Keratinocyte (primary cell): ENCODE measurements at regions not wholly inside any gene's neighbourhood (a gene's known extent, or its start where the extent isn't known, plus 50 kb on each side); places are given as distances from the start of the nearest gene placed in this dataset.

ENCODE experiments used
- DNase-seq: peaks from one replicate; pipeline ENCODE4 v3.0.0-alpha.2; 2011; ENCODE audit warnings: low read depth, missing footprints, low spot score
- FAIRE-seq: peaks from 2 replicates; lab custom pipeline; 2011; peaks lifted over from hg19 to GRCh38; lab: Jason Lieb, UNC
- H2AFZ ChIP-seq: 2 replicates; pipeline ENCODE4 v1.6.0; 2012; ENCODE audit warnings: low read length, control low read depth, inconsistent platforms; ENCODE audit not compliant: control insufficient read depth
- H3K27ac ChIP-seq: 2 replicates; pipeline ENCODE4 v1.5.1; 2011; ENCODE audit warnings: low read length; ENCODE audit not compliant: control insufficient read depth, insufficient read depth
- H3K27me3 ChIP-seq: 3 replicates; pipeline ENCODE4 v1.6.0; 2011; ENCODE audit warnings: low read length; ENCODE audit not compliant: control insufficient read depth, insufficient read depth; ENCODE audit errors: extremely low read depth
- H3K36me3 ChIP-seq, 2 experiments: 2 replicates in 1 of 2; 3 replicates in 1 of 2; pipeline ENCODE4 v1.5.1; 2011; ENCODE audit warnings: low read length in 2 of 2, mild to moderate bottlenecking in 1 of 2; ENCODE audit not compliant: control insufficient read depth in 2 of 2, insufficient read depth in 2 of 2; ENCODE audit errors: extremely low read depth in 1 of 2
- H3K4me1 ChIP-seq: 3 replicates; pipeline ENCODE4 v1.5.1; 2011; ENCODE audit warnings: low read length; ENCODE audit not compliant: control insufficient read depth, insufficient read depth; ENCODE audit errors: extremely low read depth
- H3K4me2 ChIP-seq: 3 replicates; pipeline ENCODE4 v1.6.0; 2011; ENCODE audit warnings: low read depth, low read length; ENCODE audit not compliant: control insufficient read depth, insufficient read depth; ENCODE audit errors: extremely low read depth
- H3K4me3 ChIP-seq, 3 experiments: fragments of 200-600 bp in 1 of 3; sonication (generic) in 1 of 3; 2 replicates in 2 of 3; 3 replicates in 1 of 3; pipeline ENCODE4 v1.5.1; 2011 to 2016; ENCODE audit warnings: low read length in 3 of 3, mild to moderate bottlenecking in 3 of 3, control low read depth in 2 of 3, inconsistent platforms in 1 of 3, low read depth in 1 of 3, mixed read lengths in 1 of 3, mixed run types in 1 of 3, moderate library complexity in 1 of 3; ENCODE audit not compliant: control insufficient read depth in 2 of 3, insufficient read depth in 2 of 3; ENCODE audit errors: extremely low read depth in 1 of 3
- H3K79me2 ChIP-seq: 2 replicates; pipeline ENCODE4 v1.6.0; 2012; ENCODE audit warnings: low read length; ENCODE audit not compliant: control insufficient read depth, insufficient read depth
- H3K9ac ChIP-seq: 3 replicates; pipeline ENCODE4 v1.6.0; 2011; ENCODE audit warnings: low read length; ENCODE audit not compliant: control insufficient read depth, insufficient read depth; ENCODE audit errors: extremely low read depth
- H3K9me1 ChIP-seq: 3 replicates; pipeline ENCODE4 v1.6.0; 2011; ENCODE audit warnings: low read length; ENCODE audit not compliant: control insufficient read depth, insufficient read depth; ENCODE audit errors: extremely low read depth
- H3K9me3 ChIP-seq: 2 replicates; pipeline ENCODE4 v1.5.1; 2012; ENCODE audit warnings: low read depth, low read length; ENCODE audit not compliant: control insufficient read depth
- H4K20me1 ChIP-seq: 3 replicates; pipeline ENCODE4 v1.6.0; 2011; ENCODE audit warnings: low read length; ENCODE audit not compliant: control insufficient read depth, insufficient read depth; ENCODE audit errors: extremely low read depth
- CTCF ChIP-seq, 3 experiments: IDR thresholded peaks in 1 of 3; conservative IDR thresholded peaks in 1 of 3; optimal IDR thresholded peaks in 1 of 3; 2 replicates in 2 of 3; 3 replicates in 1 of 3; pipeline versions ENCODE3 to v1.5.1; 2011; ENCODE audit warnings: low read length in 3 of 3, mild to moderate bottlenecking in 3 of 3, moderate library complexity in 2 of 3, control low read depth in 1 of 3, inconsistent platforms in 1 of 3; ENCODE audit not compliant: insufficient read depth in 2 of 3; ENCODE audit errors: extremely low read depth in 1 of 3
- EZH2 ChIP-seq: IDR thresholded peaks from one replicate; pipeline ENCODE4 v1.6.1; 2012; ENCODE audit warnings: inconsistent platforms, mild to moderate bottlenecking, low read length, moderate library complexity
- dilution Hi-C: fragments of 300-500 bp; cut with MboI; formaldehyde crosslinking; loops from one replicate; pipeline ENCODE4 v1.7.0; 2020; ENCODE audit warnings: low sequenced_read_pairs; ENCODE audit not compliant: extremely low pct_ligation_motif_present

GRCh38 chr1:239221656-239222055, 164.7 kb upstream of the CHRM3 start:
- H3K36me3 ChIP-seq = no peaks in the 10 kb centered on the region
- H3K9me3 ChIP-seq = no peaks in the 10 kb centered on the region
- no peaks in the 10 kb centered on the region for H3K27me3 ChIP-seq
- no peak overlapping the region for H2AFZ ChIP-seq
- no peak for TF ChIP-seq CTCF (optimal IDR thresholded peaks at IDR 0.05 in 1 of 3, IDR thresholded peaks at IDR 0.05 in 1 of 3, conservative IDR thresholded peaks at IDR 0.05 in 1 of 3; ENCODE audit: extremely low read depth in 1 of 3, insufficient read depth in 2 of 3, low read length in 3 of 3)
- TF ChIP-seq EZH2 = no peak
- no peaks in the 10 kb centered on the region for H3K4me1 ChIP-seq
- no peak overlapping the region for H3K9ac ChIP-seq
- H3K27ac ChIP-seq = no peak overlapping the region
- dilution Hi-C loops = no loop called here
- no peaks in the 10 kb centered on the region for H3K9me1 ChIP-seq
- H3K4me3 ChIP-seq = no peak overlapping the region
- no peak overlapping the region for H3K4me2 ChIP-seq
- DNase-seq = no peak
- FAIRE-seq = no peak
- H3K79me2 ChIP-seq = no peaks in the 10 kb centered on the region
- no peaks in the 10 kb centered on the region for H4K20me1 ChIP-seq

DNA sequence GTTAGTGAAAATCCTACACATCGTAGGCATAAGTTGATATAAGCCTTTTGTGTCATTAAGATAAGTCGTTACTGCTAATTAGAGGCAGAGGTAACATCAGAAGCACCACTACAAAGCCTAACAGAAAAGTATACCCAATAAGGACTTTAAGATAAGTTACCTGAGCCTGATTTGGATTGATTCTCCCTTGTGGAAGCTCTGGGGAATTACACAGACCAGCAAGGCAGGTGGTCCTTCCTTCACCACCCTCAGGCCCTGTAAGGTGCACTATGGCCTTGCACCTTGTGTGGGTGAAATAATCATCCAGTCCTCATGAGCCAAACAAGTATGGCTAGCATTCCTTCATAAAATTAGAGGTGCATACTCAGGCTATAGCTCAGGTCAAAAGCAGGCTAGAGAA, 166.7 kb upstream of the CHRM3 start:
- H3K4me3 ChIP-seq = no peak overlapping the region
- no peaks in the 10 kb centered on the region for H3K4me1 ChIP-seq
- TF ChIP-seq CTCF (optimal IDR thresholded peaks at IDR 0.05 in 1 of 3, IDR thresholded peaks at IDR 0.05 in 1 of 3, conservative IDR thresholded peaks at IDR 0.05 in 1 of 3; ENCODE audit: extremely low read depth in 1 of 3, insufficient read depth in 2 of 3, low read length in 3 of 3) (no peak), EZH2 (no peak)
- H2AFZ ChIP-seq = no peak overlapping the region
- H3K27ac ChIP-seq = no peak overlapping the region
- no peaks in the 10 kb centered on the region for H4K20me1 ChIP-seq
- no peaks in the 10 kb centered on the region for H3K27me3 ChIP-seq
- no peak for FAIRE-seq
- DNase-seq = no peak
- H3K36me3 ChIP-seq = no peaks in the 10 kb centered on the region
- no peaks in the 10 kb centered on the region for H3K9me1 ChIP-seq
- no peaks in the 10 kb centered on the region for H3K79me2 ChIP-seq
- dilution Hi-C loops = no loop called here
- no peaks in the 10 kb centered on the region for H3K9me3 ChIP-seq
- H3K4me2 ChIP-seq = no peak overlapping the region
- H3K9ac ChIP-seq = no peak overlapping the region
